GM18868 (cell line): ENCODE measurements at regions not wholly inside any gene's neighbourhood (a gene's known extent, or its start where the extent isn't known, plus 50 kb on each side); places are given as distances from the start of the nearest gene placed in this dataset.
"Not testable (repeated sequence)": the region's sequence is repeated elsewhere in the genome, so short reads cannot be mapped to it uniquely, and the experiment has no call there.

ENCODE experiments used
- ATAC-seq: cut with Tn5 transposase; IDR thresholded peaks from one replicate; pipeline ENCODE4 v1.9.1; 2021; ENCODE audit warnings: mild to moderate bottlenecking, moderate library complexity; ENCODE audit not compliant: unreplicated experiment

- not testable (repeated sequence) for ATAC-seq
Observed at GRCh38 chr5:1596462-1597092, 72.8 kb upstream of the LPCAT1 start.

GRCh38 chr5:1594357-1595106, 70.8 kb upstream of the LPCAT1 start:
- peak; percentile 96 for ATAC-seq

- ATAC-seq, result peak; percentile 11
Observed at GRCh38 chr5:1593903-1594356, 70.2 kb upstream of the LPCAT1 start.

- not testable (repeated sequence) for ATAC-seq
Observed at GRCh38 chr5:1588071-1588694, 64.4 kb upstream of the LPCAT1 start.

- not testable (repeated sequence) for ATAC-seq
Observed at GRCh38 chr5:1583081-1583875, 59.5 kb upstream of the LPCAT1 start.

- ATAC-seq, result not testable (repeated sequence)
Observed at GRCh38 chr5:1579389-1579788, 55.6 kb upstream of the LPCAT1 start.

- not testable (repeated sequence) for ATAC-seq
Observed at GRCh38 chr5:1576851-1577250, 53.1 kb upstream of the LPCAT1 start.

GRCh38 chr5:1575991-1576714, 52.4 kb upstream of the LPCAT1 start:
- ATAC-seq, result not testable (repeated sequence)

- ATAC-seq, result not testable (repeated sequence)
Observed at GRCh38 chr5:1575491-1575890, 51.7 kb upstream of the LPCAT1 start.

GRCh38 chr5:1574023-1574318, 50.2 kb upstream of the LPCAT1 start:
- ATAC-seq, result not testable (repeated sequence)

- ATAC-seq, result not testable (repeated sequence)
Observed at GRCh38 chr5:1573217-1574022, 49.7 kb upstream of the LPCAT1 start.
